OCI-LY1 (cell line): ENCODE measurements at regions not wholly inside any gene's neighbourhood (a gene's known extent, or its start where the extent isn't known, plus 50 kb on each side); places are given as distances from the start of the nearest gene placed in this dataset.

Experiments
- H2AFZ ChIP-seq: fragments of 200-600 bp; sonication (generic), shearing (Covaris generic); 2 replicates; pipeline ENCODE4 v1.6.0; 2014; ENCODE audit warnings: antibody characterized with exemption, mild to moderate bottlenecking, low read length
- H3F3A ChIP-seq: fragments of 200-600 bp; sonication (generic), shearing (Covaris generic); 2 replicates; pipeline ENCODE4 v1.6.0; 2014; ENCODE audit warnings: mild to moderate bottlenecking, antibody characterized with exemption, low read length, moderate library complexity; ENCODE audit not compliant: insufficient read depth
- H3K27ac ChIP-seq: fragments of 200-600 bp; sonication (generic); 2 replicates; pipeline ENCODE4 v1.5.1; 2014; ENCODE audit warnings: low read length, mixed run types, mild to moderate bottlenecking, low read depth; ENCODE audit not compliant: poor library complexity, severe bottlenecking
- H3K27me3 ChIP-seq: fragments of 200-600 bp; sonication (generic); 2 replicates; pipeline ENCODE4 v1.6.0; 2014; ENCODE audit warnings: antibody characterized with exemption, mild to moderate bottlenecking, low read length, moderate library complexity; ENCODE audit not compliant: insufficient read depth
- H3K36me3 ChIP-seq: fragments of 200-600 bp; sonication (generic); 2 replicates; pipeline ENCODE4 v1.6.1; 2014; ENCODE audit warnings: mild to moderate bottlenecking, antibody characterized with exemption, low read length, moderate library complexity, mixed read lengths; ENCODE audit not compliant: insufficient read depth
- H3K4me1 ChIP-seq: fragments of 200-600 bp; sonication (generic); 2 replicates; pipeline ENCODE4 v1.5.1; 2014; ENCODE audit warnings: mild to moderate bottlenecking, low read length, moderate library complexity; ENCODE audit not compliant: insufficient read depth, severe bottlenecking
- H3K4me2 ChIP-seq: fragments of 200-600 bp; sonication (generic), shearing (Covaris generic); 2 replicates; pipeline ENCODE4 v1.6.1; 2014; ENCODE audit warnings: low read length
- H3K4me3 ChIP-seq: fragments of 200-600 bp; sonication (generic); 2 replicates; pipeline ENCODE4 v1.5.1; 2014; ENCODE audit warnings: low read length, low read depth, mild to moderate bottlenecking, mixed read lengths; ENCODE audit not compliant: poor library complexity, severe bottlenecking
- H3K79me2 ChIP-seq: fragments of 200-600 bp; shearing (Covaris generic); 2 replicates; pipeline ENCODE4 v1.6.1; 2016; ENCODE audit warnings: mixed run types, low read length, mixed read lengths; ENCODE audit not compliant: insufficient read depth
- H3K9ac ChIP-seq: fragments of 200-600 bp; sonication (generic), shearing (Covaris generic); 2 replicates; pipeline ENCODE4 v1.6.1; 2014; ENCODE audit warnings: mild to moderate bottlenecking, low read length, mixed read lengths
- H3K9me2 ChIP-seq: fragments of 200-600 bp; sonication (generic), shearing (Covaris generic); 2 replicates; pipeline ENCODE4 v1.6.1; 2014; ENCODE audit warnings: low read depth, mild to moderate bottlenecking, low read length, mixed read lengths
- H3K9me3 ChIP-seq: fragments of 200-600 bp; shearing (Covaris generic); 2 replicates; pipeline ENCODE4 v1.6.1; 2014; ENCODE audit warnings: low read length, mixed read lengths
- H4K20me1 ChIP-seq: fragments of 200-600 bp; sonication (generic), shearing (Covaris generic); 2 replicates; pipeline ENCODE4 v1.6.0; 2016; ENCODE audit warnings: mild to moderate bottlenecking, low read length; ENCODE audit not compliant: insufficient read depth
- CTCF ChIP-seq: fragments of 200-600 bp; sonication (generic), shearing (Covaris generic); IDR thresholded peaks from 2 replicates; pipeline ENCODE4 v1.5.1; 2017; ENCODE audit warnings: mild to moderate bottlenecking, antibody characterized with exemption, low read length, moderate library complexity, mixed read lengths
- EZH2 ChIP-seq: fragments of 200-600 bp; sonication (generic), shearing (Covaris generic); IDR thresholded peaks from 2 replicates; pipeline ENCODE4 v1.8.0; 2017; ENCODE audit warnings: borderline replicate concordance, mixed run types, mild to moderate bottlenecking, antibody characterized with exemption, low read length, moderate library complexity, mixed read lengths

- Histone ChIP-seq H3K4me1 (no peaks in the 10 kb centered on the region), H2AFZ (no peak overlapping the region), H3K4me2 (no peak overlapping the region)
Measured at GRCh38 chr3:150345021-150345538, 63.0 kb upstream of the TSC22D2 start.

GRCh38 chr3:150344079-150344759 lies 63.9 kb upstream of the TSC22D2 start:
- Histone ChIP-seq H3K4me1 (no peaks in the 10 kb centered on the region), H3K9me2 (no peaks in the 10 kb centered on the region), H3K9ac (no peak overlapping the region), H3K36me3 (no peaks in the 10 kb centered on the region), H3K27ac (no peak overlapping the region), H3K9me3 (no peaks in the 10 kb centered on the region), H2AFZ (no peak overlapping the region), H3K4me3 (no peak overlapping the region), H3F3A (no peaks in the 10 kb centered on the region), H3K27me3 (no peaks in the 10 kb centered on the region), H4K20me1 (no peaks in the 10 kb centered on the region), H3K79me2 (no peaks in the 10 kb centered on the region), H3K4me2 (no peak overlapping the region)
- TF ChIP-seq CTCF (no peak), EZH2 (no peak)

More at GRCh38 chr3:150345021-150345538, 63.0 kb upstream of the TSC22D2 start:
- Histone ChIP-seq H4K20me1 (no peaks in the 10 kb centered on the region), H3K79me2 (no peaks in the 10 kb centered on the region), H3K36me3 (no peaks in the 10 kb centered on the region), H3K9me3 (no peaks in the 10 kb centered on the region), H3K4me3 (no peak overlapping the region), H3K9ac (no peak overlapping the region), H3K27ac (no peak overlapping the region), H3K27me3 (no peaks in the 10 kb centered on the region), H3K9me2 (no peaks in the 10 kb centered on the region), H3F3A (no peaks in the 10 kb centered on the region)
- TF ChIP-seq CTCF (no peak), EZH2 (no peak)

- no peaks in the 10 kb centered on the region for H3K4me1 ChIP-seq
- H3K27ac ChIP-seq, result no peak overlapping the region
Measured at GRCh38 chr3:150342896-150343467, 65.1 kb upstream of the TSC22D2 start.

More at GRCh38 chr3:150342896-150343467, 65.1 kb upstream of the TSC22D2 start:
- TF ChIP-seq CTCF (no peak), EZH2 (no peak)
- H3F3A ChIP-seq, result no peaks in the 10 kb centered on the region
- no peaks in the 10 kb centered on the region for H3K9me2 ChIP-seq
- no peaks in the 10 kb centered on the region for H3K36me3 ChIP-seq
- H3K4me2 ChIP-seq, result no peak overlapping the region
- H3K27me3 ChIP-seq, result no peaks in the 10 kb centered on the region
- H3K9ac ChIP-seq, result no peak overlapping the region
- no peaks in the 10 kb centered on the region for H3K79me2 ChIP-seq
- no peaks in the 10 kb centered on the region for H3K9me3 ChIP-seq
- H4K20me1 ChIP-seq, result no peaks in the 10 kb centered on the region
- no peak overlapping the region for H3K4me3 ChIP-seq
- no peak overlapping the region for H2AFZ ChIP-seq
